Ishikawa (cell line): ENCODE measurements at regions not wholly inside any gene's neighbourhood (a gene's known extent, or its start where the extent isn't known, plus 50 kb on each side); places are given as distances from the start of the nearest gene placed in this dataset.

Experiments used
- CEBPB ChIP-seq: IDR thresholded peaks from 2 replicates; pipeline ENCODE4 v1.6.1; 2012
- CREB1 ChIP-seq: IDR thresholded peaks from 2 replicates; pipeline ENCODE4 v1.6.1; 2012; ENCODE audit warnings: low read depth
- EGR1 ChIP-seq: IDR thresholded peaks from 2 replicates; pipeline ENCODE4 v1.6.1; 2012
- EP300 ChIP-seq: IDR thresholded peaks from 2 replicates; pipeline ENCODE4 v1.6.1; 2012; ENCODE audit warnings: borderline replicate concordance
- REST ChIP-seq: IDR thresholded peaks from 2 replicates; pipeline ENCODE4 v1.6.1; 2012; ENCODE audit warnings: low read depth, mild to moderate bottlenecking

- TF ChIP-seq REST (no peak), CREB1 (no peak), EGR1 (no peak), CEBPB (no peak), EP300 (no peak)
These were observed 62.5 kb downstream of the EXOSC2 start for GRCh38 chr9:130756037-130756436.
